ENCODE measurements at regions not wholly inside any gene's neighbourhood (a gene's known extent, or its start where the extent isn't known, plus 50 kb on each side); places are given as distances from the start of the nearest gene placed in this dataset.

DNA sequence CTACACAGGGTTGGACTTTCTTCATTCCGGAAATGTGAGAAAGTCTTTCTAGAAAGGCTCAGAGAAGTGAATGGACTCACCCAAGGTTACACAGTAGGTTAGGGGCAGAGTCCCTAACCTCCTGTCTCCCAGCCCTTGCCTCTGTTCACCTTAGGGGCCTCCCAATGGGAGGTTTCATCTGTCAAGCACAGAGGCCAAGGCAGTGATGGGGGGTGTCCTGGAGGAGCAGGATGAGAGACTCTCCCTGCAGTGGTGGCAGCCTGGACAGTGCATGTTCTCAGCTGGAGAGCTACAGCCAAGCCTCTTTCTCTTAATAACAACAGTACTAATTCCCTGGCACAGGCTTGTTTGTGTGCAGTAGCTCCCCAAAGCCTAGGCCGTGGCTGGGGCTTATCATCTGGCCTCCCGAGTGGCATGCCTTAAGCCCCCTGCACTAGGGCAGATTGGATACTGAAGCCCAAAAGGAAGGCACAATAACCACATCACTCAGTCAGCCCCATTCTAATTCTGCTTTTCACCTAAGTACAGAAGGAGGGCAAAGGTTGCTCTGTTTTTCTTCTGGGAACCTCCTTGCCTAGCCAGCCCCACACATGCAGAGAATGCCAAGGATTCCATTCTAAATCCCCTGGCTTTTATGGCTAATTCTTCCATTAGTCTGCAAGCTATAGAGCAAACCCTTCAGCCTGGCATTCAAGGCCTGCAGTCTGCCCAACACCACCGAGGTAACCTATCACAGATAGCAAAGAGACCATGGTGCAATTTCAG lies 50.2 kb upstream of the XPA start:
- TF ChIP-seq FOXA1 (IDR thresholded peaks at IDR 0.05): no peak
- TF ChIP-seq SP1 (IDR thresholded peaks at IDR 0.05): no peak
- TF ChIP-seq L3MBTL2 (conservative IDR thresholded peaks at IDR 0.05): no peak
- no peak for TF ChIP-seq ZNF384 (IDR thresholded peaks at IDR 0.05)
- TF ChIP-seq, protein P1, sequence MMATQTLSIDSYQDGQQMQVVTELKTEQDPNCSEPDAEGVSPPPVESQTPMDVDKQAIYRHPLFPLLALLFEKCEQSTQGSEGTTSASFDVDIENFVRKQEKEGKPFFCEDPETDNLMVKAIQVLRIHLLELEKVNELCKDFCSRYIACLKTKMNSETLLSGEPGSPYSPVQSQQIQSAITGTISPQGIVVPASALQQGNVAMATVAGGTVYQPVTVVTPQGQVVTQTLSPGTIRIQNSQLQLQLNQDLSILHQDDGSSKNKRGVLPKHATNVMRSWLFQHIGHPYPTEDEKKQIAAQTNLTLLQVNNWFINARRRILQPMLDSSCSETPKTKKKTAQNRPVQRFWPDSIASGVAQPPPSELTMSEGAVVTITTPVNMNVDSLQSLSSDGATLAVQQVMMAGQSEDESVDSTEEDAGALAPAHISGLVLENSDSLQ (IDR thresholded peaks at IDR 0.05): no peak
- no peak for TF ChIP-seq FOXM1 (IDR thresholded peaks at IDR 0.05; ENCODE audit: borderline replicate concordance)
- no peak for TF ChIP-seq SUZ12 (IDR thresholded peaks at IDR 0.05)
- no peak for TF ChIP-seq FOXK2 (IDR thresholded peaks at IDR 0.05)
- no peak for TF ChIP-seq BHLHE40 (IDR thresholded peaks at IDR 0.05; ENCODE audit: borderline replicate concordance)
